GM23338 (cell line): ENCODE measurements at regions not wholly inside any gene's neighbourhood (a gene's known extent, or its start where the extent isn't known, plus 50 kb on each side); places are given as distances from the start of the nearest gene placed in this dataset.

ENCODE experiments used
- ATAC-seq: fragments of 200-7000 bp; cut with Tn5 transposase; 3 replicates; pipeline ENCODE4 v1.9.1; 2020
- DNase-seq: peaks from one replicate; pipeline ENCODE4 v3.0.0-alpha.2; 2015; ENCODE audit warnings: low spot score
- H2AFZ ChIP-seq: fragments of 200-600 bp; sonication (generic); 2 replicates; pipeline ENCODE4 v1.8.0; 2016; ENCODE audit warnings: antibody characterized with exemption, mild to moderate bottlenecking, moderate library complexity
- H3F3A ChIP-seq: fragments of 200-600 bp; sonication (generic); replicated peaks from 2 replicates; pipeline ENCODE4 v1.8.0; 2017; ENCODE audit warnings: antibody characterized with exemption, mixed run types, low read depth
- H3K27ac ChIP-seq: fragments of 200-600 bp; sonication (generic); 2 replicates; pipeline ENCODE4 v1.6.1; 2016; ENCODE audit warnings: low read depth
- H3K27me3 ChIP-seq: fragments of 200-600 bp; sonication (generic); 2 replicates; pipeline ENCODE4 v1.8.0; 2016; ENCODE audit warnings: mild to moderate bottlenecking, mixed run types, moderate library complexity; ENCODE audit not compliant: insufficient read depth
- H3K36me3 ChIP-seq: fragments of 200-600 bp; sonication (generic); 2 replicates; pipeline ENCODE4 v1.8.0; 2016; ENCODE audit warnings: mild to moderate bottlenecking; ENCODE audit not compliant: insufficient read depth
- H3K4me1 ChIP-seq: fragments of 200-600 bp; sonication (generic); 2 replicates; pipeline ENCODE4 v1.8.0; 2016; ENCODE audit warnings: mild to moderate bottlenecking, moderate library complexity; ENCODE audit not compliant: insufficient read depth
- H3K4me2 ChIP-seq: fragments of 200-600 bp; sonication (generic); 2 replicates; pipeline ENCODE4 v1.7.1; 2017; ENCODE audit warnings: mixed run types
- H3K4me3 ChIP-seq: fragments of 200-600 bp; sonication (generic); 2 replicates; pipeline ENCODE4 v1.6.1; 2016; ENCODE audit warnings: mixed run types
- H3K79me2 ChIP-seq: fragments of 200-600 bp; sonication (generic); replicated peaks from 2 replicates; pipeline ENCODE4 v1.8.0; 2017; ENCODE audit warnings: mild to moderate bottlenecking; ENCODE audit not compliant: insufficient read depth
- H3K9me2 ChIP-seq: fragments of 200-600 bp; sonication (generic); 2 replicates; pipeline ENCODE4 v1.8.0; 2017; ENCODE audit not compliant: insufficient read depth
- H4K20me1 ChIP-seq: fragments of 200-600 bp; sonication (generic); replicated peaks from 2 replicates; pipeline ENCODE4 v1.8.0; 2017; ENCODE audit warnings: mild to moderate bottlenecking; ENCODE audit not compliant: insufficient read depth
- H3K27ac Mint-ChIP-seq: 2 replicates; pipeline ENCODE4 v1.8.0; 2020; ENCODE audit warnings: inconsistent platforms, mild to moderate bottlenecking, moderate library complexity, mixed read lengths
- H3K27me3 Mint-ChIP-seq: 3 replicates; pipeline ENCODE4 v1.8.0; 2022; ENCODE audit warnings: low read depth, mild to moderate bottlenecking, moderate library complexity, mixed read lengths, inconsistent platforms; ENCODE audit not compliant: insufficient read depth, poor library complexity
- H3K36me3 Mint-ChIP-seq: 3 replicates; pipeline ENCODE4 v1.8.0; 2021; ENCODE audit warnings: low read depth, mild to moderate bottlenecking, inconsistent platforms, moderate library complexity, mixed read lengths
- H3K4me1 Mint-ChIP-seq: 3 replicates; pipeline ENCODE4 v1.8.0; 2020; ENCODE audit warnings: mild to moderate bottlenecking, inconsistent platforms, mixed read lengths
- H3K4me3 Mint-ChIP-seq: 3 replicates; pipeline ENCODE4 v1.8.0; 2021; ENCODE audit warnings: moderate library complexity, mild to moderate bottlenecking, inconsistent platforms, mixed read lengths
- H3K9me3 Mint-ChIP-seq: 3 replicates; pipeline ENCODE4 v1.8.0; 2020; ENCODE audit warnings: moderate library complexity, mild to moderate bottlenecking, inconsistent platforms, mixed read lengths
- CREB1 ChIP-seq: fragments of 250-450 bp; sonication (Bioruptor Pico); IDR thresholded peaks from 2 replicates; pipeline ENCODE4 v1.5.0; 2020; ENCODE audit warnings: low read depth, mild to moderate bottlenecking, moderate library complexity
- CTCF ChIP-seq, 2 experiments: fragments of 200-600 bp in 1 of 2; sonication (generic) in 1 of 2; conservative IDR thresholded peaks; 2 replicates each; pipeline versions ENCODE4 v1.5.1 to v1.6.1; 2016 to 2017; ENCODE audit warnings: antibody characterized with exemption in 2 of 2, low read depth in 2 of 2, mild to moderate bottlenecking in 2 of 2, moderate library complexity in 1 of 2
- ETS1 ChIP-seq: IDR thresholded peaks from 2 replicates; pipeline ENCODE4 v1.6.1; 2016; ENCODE audit warnings: antibody characterized with exemption
- EZH2 ChIP-seq: fragments of 200-600 bp; sonication (generic); IDR thresholded peaks from one replicate; pipeline ENCODE4 v1.8.0; 2017; ENCODE audit warnings: antibody characterized with exemption, mild to moderate bottlenecking, low read depth; ENCODE audit not compliant: unreplicated experiment
- JUNB ChIP-seq: IDR thresholded peaks from one replicate; pipeline ENCODE4 v1.6.1; 2016; ENCODE audit warnings: antibody characterized with exemption; ENCODE audit not compliant: unreplicated experiment
- NANOG ChIP-seq: IDR thresholded peaks from 2 replicates; pipeline ENCODE4 v1.6.1; 2016; ENCODE audit warnings: antibody characterized with exemption, borderline replicate concordance
- REST ChIP-seq: IDR thresholded peaks from one replicate; pipeline ENCODE4 v1.6.1; 2018; ENCODE audit warnings: antibody characterized with exemption; ENCODE audit not compliant: unreplicated experiment
- STAT1 ChIP-seq: IDR thresholded peaks from one replicate; pipeline ENCODE4 v1.6.1; 2016; ENCODE audit warnings: antibody characterized with exemption; ENCODE audit not compliant: unreplicated experiment
- ZNF114 ChIP-seq: fragments of 250-450 bp; sonication (Bioruptor Pico); IDR thresholded peaks from 2 replicates; pipeline ENCODE4 v1.5.0; 2020; ENCODE audit warnings: mild to moderate bottlenecking, moderate library complexity
- ZNF331 ChIP-seq: fragments of 250-450 bp; sonication (Bioruptor Pico); IDR thresholded peaks from 2 replicates; pipeline ENCODE4 v1.5.0; 2020; ENCODE audit warnings: low read depth, mild to moderate bottlenecking, moderate library complexity
- ZNF462 ChIP-seq: fragments of 250-450 bp; sonication (Bioruptor Pico); IDR thresholded peaks from 2 replicates; pipeline ENCODE4 v1.5.0; 2020; ENCODE audit warnings: mild to moderate bottlenecking, moderate library complexity

GRCh38 chr4:36508394-36508793, 227.0 kb downstream of the DTHD1 start (continued):
- no peak for TF ChIP-seq CTCF (conservative IDR thresholded peaks at IDR 0.05; ENCODE audit: low read depth in 2 of 2)
- TF ChIP-seq CREB1, result no peak
- TF ChIP-seq ZNF114 (CRISPR knock-in tag), result no peak
- TF ChIP-seq JUNB, result no peak
- no peak for TF ChIP-seq ETS1

- H3K36me3 ChIP-seq, result no peaks in the 10 kb centered on the region
- H3K4me2 ChIP-seq, result no peak overlapping the region
- H3K9me2 ChIP-seq, result 0 out of 2 replicates have a peak, but pooled peaks cover 4% of the 10 kb centered on the region
- ATAC-seq (no peak), DNase-seq (no peak)
- H4K20me1 ChIP-seq, result no peaks in the 10 kb centered on the region
- H3K4me3 ChIP-seq, result no peak overlapping the region
- no peaks in the 10 kb centered on the region for H3F3A ChIP-seq
- H3K4me1 Mint-ChIP-seq, result peaks cover 7% of the 10 kb centered on the region; the same call in 2 of the 3 replicates
- H3K79me2 ChIP-seq, result no peaks in the 10 kb centered on the region
- H3K27me3 Mint-ChIP-seq, result peaks cover 1% of the 10 kb centered on the region
- no peaks in the 10 kb centered on the region for H3K27me3 ChIP-seq
- no peak overlapping the region for H3K4me3 Mint-ChIP-seq
- H3K4me1 ChIP-seq, result 0 out of 2 replicates have a peak, but pooled peaks cover 8% of the 10 kb centered on the region
- no peak overlapping the region for H3K27ac ChIP-seq
- H3K9me3 Mint-ChIP-seq, result no peaks in the 10 kb centered on the region
- no peak overlapping the region for H2AFZ ChIP-seq
- peaks cover 3% of the 10 kb centered on the region; the same call in 1 of the 3 replicates for H3K36me3 Mint-ChIP-seq
- H3K27ac Mint-ChIP-seq, result no peak overlapping the region
- TF ChIP-seq CREB1 (no peak), NANOG (no peak), REST (no peak), ETS1 (no peak), ZNF114 (CRISPR knock-in tag) (no peak), JUNB (no peak), EZH2 (no peak), ZNF331 (CRISPR knock-in tag) (no peak), ZNF462 (no peak), STAT1 (no peak)
Observed at GRCh38 chr4:36509845-36510244, 228.4 kb downstream of the DTHD1 start.
